H9 (cell line): ENCODE measurements at regions not wholly inside any gene's neighbourhood (a gene's known extent, or its start where the extent isn't known, plus 50 kb on each side); places are given as distances from the start of the nearest gene placed in this dataset.

Experiments
- DNase-seq: peaks from one replicate; pipeline ENCODE4 v3.0.0-alpha.2; 2017
- H2AFZ ChIP-seq: one replicate; pipeline ENCODE4 v1.6.1; 2013; ENCODE audit warnings: mild to moderate bottlenecking, low read length, control low read depth, moderate library complexity
- H2AK5ac ChIP-seq: 2 replicates; pipeline ENCODE4 v1.6.1; 2013; ENCODE audit warnings: low read length, control low read depth, mixed read lengths; ENCODE audit not compliant: insufficient read length
- H2BK120ac ChIP-seq: one replicate; pipeline ENCODE4 v1.6.1; 2013; ENCODE audit warnings: low read depth, mild to moderate bottlenecking, low read length, control low read depth, inconsistent platforms; ENCODE audit not compliant: poor library complexity, severe bottlenecking
- H2BK12ac ChIP-seq: 2 replicates; pipeline ENCODE4 v1.6.1; 2013; ENCODE audit warnings: low read length, control low read depth, mixed read lengths, low read depth; ENCODE audit not compliant: insufficient read length
- H2BK15ac ChIP-seq: 2 replicates; pipeline ENCODE4 v1.6.1; 2013; ENCODE audit warnings: low read depth, low read length, control low read depth
- H2BK20ac ChIP-seq: one replicate; pipeline ENCODE4 v1.6.1; 2013; ENCODE audit warnings: low read depth, mild to moderate bottlenecking, low read length, control low read depth, inconsistent platforms; ENCODE audit not compliant: poor library complexity, severe bottlenecking
- H2BK5ac ChIP-seq: 2 replicates; pipeline ENCODE4 v1.6.1; 2013; ENCODE audit warnings: low read length, control low read depth, mixed read lengths; ENCODE audit not compliant: insufficient read length
- H3K14ac ChIP-seq: 2 replicates; pipeline ENCODE4 v1.6.1; 2013; ENCODE audit warnings: low read length, control low read depth; ENCODE audit not compliant: insufficient read depth
- H3K18ac ChIP-seq: 2 replicates; pipeline ENCODE4 v1.6.1; 2013; ENCODE audit warnings: low read depth, mild to moderate bottlenecking, mixed read lengths, low read length, control low read depth; ENCODE audit not compliant: insufficient read length
- H3K23ac ChIP-seq: 2 replicates; pipeline ENCODE4 v1.6.1; 2013; ENCODE audit warnings: low read length, control low read depth, mixed read lengths, low read depth; ENCODE audit not compliant: insufficient read length
- H3K23me2 ChIP-seq: 2 replicates; pipeline ENCODE4 v1.6.1; 2013; ENCODE audit warnings: low read depth, mild to moderate bottlenecking, mixed read lengths, low read length, control low read depth; ENCODE audit not compliant: insufficient read length, poor library complexity, severe bottlenecking
- H3K27ac ChIP-seq: 2 replicates; pipeline ENCODE4 v1.5.1; 2013; ENCODE audit warnings: low read length, control low read depth, mixed read lengths, low read depth; ENCODE audit not compliant: insufficient read length
- H3K27me3 ChIP-seq: 2 replicates; pipeline ENCODE4 v1.6.1; 2013; ENCODE audit warnings: low read length, control low read depth, inconsistent platforms; ENCODE audit not compliant: insufficient read depth
- H3K4ac ChIP-seq: 2 replicates; pipeline ENCODE4 v1.6.1; 2013; ENCODE audit warnings: low read depth, mild to moderate bottlenecking, control low read depth, inconsistent platforms, low read length, moderate library complexity
- H3K4me1 ChIP-seq: 2 replicates; pipeline ENCODE4 v1.6.1; 2013; ENCODE audit warnings: low read length, control low read depth, inconsistent platforms; ENCODE audit not compliant: insufficient read depth
- H3K4me2 ChIP-seq: 2 replicates; pipeline ENCODE4 v1.6.1; 2013; ENCODE audit warnings: low read length, control low read depth, mixed read lengths; ENCODE audit not compliant: insufficient read length, insufficient read depth
- H3K56ac ChIP-seq: 2 replicates; pipeline ENCODE4 v1.6.1; 2013; ENCODE audit warnings: low read depth, mild to moderate bottlenecking, mixed read lengths, low read length, control low read depth; ENCODE audit not compliant: insufficient read length
- H3K79me1 ChIP-seq: 2 replicates; pipeline ENCODE4 v1.6.1; 2013; ENCODE audit warnings: low read depth, mild to moderate bottlenecking, moderate library complexity, low read length, control low read depth, inconsistent platforms; ENCODE audit not compliant: insufficient read depth, poor library complexity, severe bottlenecking
- H3K79me2 ChIP-seq: 2 replicates; pipeline ENCODE4 v1.6.1; 2013; ENCODE audit warnings: low read length, control low read depth, inconsistent platforms; ENCODE audit not compliant: insufficient read depth
- H3K9ac ChIP-seq: 2 replicates; pipeline ENCODE4 v1.6.1; 2013; ENCODE audit warnings: low read length, control low read depth, mixed read lengths; ENCODE audit not compliant: insufficient read length; ENCODE audit errors: extremely low read depth
- H3K9me3 ChIP-seq: one replicate; pipeline ENCODE4 v1.6.1; 2013; ENCODE audit warnings: low read depth, low read length, inconsistent platforms; ENCODE audit not compliant: control insufficient read depth
- H3T11ph ChIP-seq: one replicate; pipeline ENCODE4 v1.6.1; 2013; ENCODE audit warnings: mild to moderate bottlenecking, low read length, control low read depth, inconsistent platforms
- H4K20me1 ChIP-seq: one replicate; pipeline ENCODE4 v1.6.1; 2013; ENCODE audit not compliant: control insufficient read depth, insufficient read length, insufficient read depth
- H4K5ac ChIP-seq: 2 replicates; pipeline ENCODE4 v1.6.1; 2013; ENCODE audit warnings: low read depth, mild to moderate bottlenecking, mixed read lengths, low read length, control low read depth; ENCODE audit not compliant: insufficient read length
- H4K8ac ChIP-seq: replicated peaks from 2 replicates; pipeline ENCODE4 v1.6.1; 2013; ENCODE audit warnings: low read length, control low read depth, mixed read lengths, low read depth; ENCODE audit not compliant: insufficient read length
- H4K91ac ChIP-seq: 2 replicates; pipeline ENCODE4 v1.6.1; 2013; ENCODE audit warnings: low read depth, mild to moderate bottlenecking, moderate library complexity, mixed read lengths, low read length, control low read depth; ENCODE audit not compliant: insufficient read length
- H3K27ac Mint-ChIP-seq, 3 experiments: 2 replicates in 2 of 3; 3 replicates in 1 of 3; pipeline ENCODE4 v1.8.0; 2020 to 2021; ENCODE audit warnings: mixed read lengths in 3 of 3, mild to moderate bottlenecking in 1 of 3, moderate library complexity in 1 of 3
- H3K27me3 Mint-ChIP-seq: 2 replicates; pipeline ENCODE4 v1.8.0; 2021; ENCODE audit warnings: low read depth, mild to moderate bottlenecking, moderate library complexity, mixed read lengths
- H3K36me3 Mint-ChIP-seq, 3 experiments: 2 replicates in 2 of 3; 3 replicates in 1 of 3; pipeline ENCODE4 v1.8.0; 2020 to 2021; ENCODE audit warnings: low read depth in 3 of 3, mixed read lengths in 3 of 3; ENCODE audit not compliant: insufficient read depth in 1 of 3
- H3K4me1 Mint-ChIP-seq, 2 experiments: 2 replicates each; pipeline ENCODE4 v1.8.0; 2020; ENCODE audit warnings: mixed read lengths in 2 of 2
- H3K4me3 Mint-ChIP-seq, 2 experiments: 2 replicates in 1 of 2; 3 replicates in 1 of 2; pipeline ENCODE4 v1.8.0; 2020 to 2021; ENCODE audit warnings: mild to moderate bottlenecking in 2 of 2, mixed read lengths in 2 of 2, moderate library complexity in 1 of 2
- H3K9me3 Mint-ChIP-seq, 2 experiments: 2 replicates in 1 of 2; 3 replicates in 1 of 2; pipeline ENCODE4 v1.8.0; 2020; ENCODE audit warnings: mild to moderate bottlenecking in 2 of 2, mixed read lengths in 2 of 2, moderate library complexity in 1 of 2
- CTCF ChIP-seq: fragments of 200-600 bp; sonication (generic); conservative IDR thresholded peaks from 3 replicates; pipeline ENCODE4 v1.8.0; 2021; ENCODE audit warnings: antibody characterized with exemption, mild to moderate bottlenecking
- WGBS: extraction: QIAGEN DNeasy Blood & Tissue Kit; methylation state at CpG from one replicate; pipeline ENCODE4 v1.1.7; 2013; ENCODE audit warnings: missing lambda C conversion rate, low lambda C conversion rate, mixed read lengths; ENCODE audit not compliant: insufficient read length; ENCODE audit errors: extremely low coverage; 5-methylcytosine and 5-hydroxymethylcytosine counted together

GRCh38 chr2:128640166-128640844 is 321.6 kb upstream of the HS6ST1 start:
- H2BK5ac ChIP-seq = no peak overlapping the region
- no peak overlapping the region for H2AFZ ChIP-seq
- no peak overlapping the region for H4K5ac ChIP-seq
- H2BK15ac ChIP-seq = no peak overlapping the region
- H4K20me1 ChIP-seq = no peaks in the 10 kb centered on the region
- H3K27ac ChIP-seq = no peak overlapping the region
- no peaks in the 10 kb centered on the region for H3K79me1 ChIP-seq
- peaks cover 7% of the 10 kb centered on the region for H3K27me3 Mint-ChIP-seq
- peaks cover 0 to 3% (median 0%) of the 10 kb centered on the region in 3 experiments; a peak in 1 of 7 replicates for H3K36me3 Mint-ChIP-seq
- H4K8ac ChIP-seq = no peak overlapping the region
- peaks cover 20% of the 10 kb centered on the region for H3K4me1 ChIP-seq
- WGBS = no CpG with 5 or more reads among the region's 4 CpGs
- peak overlapping the region; percentile 47; the same call in 1 of the 2 replicates for H3K4ac ChIP-seq
- peak overlapping the region; percentile 61 for H2BK20ac ChIP-seq
- H3K23me2 ChIP-seq = no peaks in the 10 kb centered on the region
- no peak for DNase-seq
- peak overlapping the region; percentile 18 for H3K18ac ChIP-seq
- no peaks in the 10 kb centered on the region for H3K27me3 ChIP-seq
- no peaks in the 10 kb centered on the region for H3K9me3 ChIP-seq
- H3K9me3 Mint-ChIP-seq = no peaks in the 10 kb centered on the region
- H3K14ac ChIP-seq = peak overlapping the region; percentile 3; the same call in 1 of the 2 replicates
- peak overlapping the region; percentile 30 for H2AK5ac ChIP-seq
- no peak overlapping the region for H3K4me3 Mint-ChIP-seq
- H3K79me2 ChIP-seq = no peaks in the 10 kb centered on the region
- H3K9ac ChIP-seq = no peak overlapping the region
- H3K4me1 Mint-ChIP-seq = peaks cover 78 to 80% of the 10 kb centered on the region in 2 experiments
- H3K4me2 ChIP-seq = no peak overlapping the region
- peak overlapping the region; percentile 31 for H2BK120ac ChIP-seq
- no peak overlapping the region for H3T11ph ChIP-seq
- peak overlapping the region in 2 of 3 experiments; percentile 25 to 39; a peak in 2 of 7 replicates for H3K27ac Mint-ChIP-seq
- no peak overlapping the region for H3K23ac ChIP-seq
- peak overlapping the region; percentile 87 for H2BK12ac ChIP-seq
- no peak overlapping the region for H3K56ac ChIP-seq
- H4K91ac ChIP-seq = peak overlapping the region; percentile 98
- TF ChIP-seq CTCF = no peak
